Liver (tissue), 8 donors: ENCODE measurements at regions not wholly inside any gene's neighbourhood (a gene's known extent, or its start where the extent isn't known, plus 50 kb on each side); places are given as distances from the start of the nearest gene placed in this dataset.
"Not testable (repeated sequence)": the region's sequence is repeated elsewhere in the genome, so short reads cannot be mapped to it uniquely, and the experiment has no call there.

Source experiments
- DNase-seq: peaks from one replicate; pipeline ENCODE4 v3.0.0-alpha.2; 2017; ENCODE audit warnings: low spot score
- H3K27ac ChIP-seq, 2 donors: one replicate each; pipeline ENCODE4 v1.7.0; 2013; ENCODE audit warnings: inconsistent platforms in 2 of 2, low read length in 2 of 2, control low read depth in 1 of 2, low read depth in 1 of 2, mild to moderate bottlenecking in 1 of 2
- H3K27me3 ChIP-seq, 4 donors: one replicate each; pipeline versions ENCODE4 v1.6.1 to v1.7.0; 2013; ENCODE audit warnings: low read length in 3 of 4, inconsistent platforms in 1 of 4, mild to moderate bottlenecking in 1 of 4, moderate library complexity in 1 of 4; ENCODE audit not compliant: control insufficient read depth in 4 of 4, insufficient read depth in 4 of 4
- H3K36me3 ChIP-seq, 4 donors: one replicate each; pipeline versions ENCODE4 v1.6.1 to v1.7.0; 2013; ENCODE audit warnings: low read length in 3 of 4, mild to moderate bottlenecking in 3 of 4, low read depth in 1 of 4, moderate library complexity in 1 of 4; ENCODE audit not compliant: control insufficient read depth in 4 of 4, insufficient read depth in 3 of 4
- H3K4me1 ChIP-seq, 4 donors: one replicate each; pipeline versions ENCODE4 v1.6.1 to v1.7.0; 2013; ENCODE audit warnings: low read length in 3 of 4, mild to moderate bottlenecking in 3 of 4, moderate library complexity in 1 of 4; ENCODE audit not compliant: control insufficient read depth in 4 of 4, insufficient read depth in 4 of 4
- H3K4me3 ChIP-seq, 3 donors: one replicate each; pipeline versions ENCODE4 v1.6.1 to v1.7.0; 2013; ENCODE audit warnings: low read length in 3 of 3, control low read depth in 1 of 3, low read depth in 1 of 3, mild to moderate bottlenecking in 1 of 3
- H3K9ac ChIP-seq, 2 donors: one replicate each; pipeline ENCODE4 v1.7.0; 2013; ENCODE audit warnings: low read length in 2 of 2, mild to moderate bottlenecking in 2 of 2, moderate library complexity in 2 of 2, control low read depth in 1 of 2, low read depth in 1 of 2
- H3K9me3 ChIP-seq, 4 donors: one replicate each; pipeline versions ENCODE4 v1.6.1 to v1.7.0; 2013; ENCODE audit warnings: low read length in 3 of 4; ENCODE audit not compliant: control insufficient read depth in 4 of 4
- ATF3 ChIP-seq: IDR thresholded peaks from 2 replicates; pipeline ENCODE4 v1.6.1; 2016; ENCODE audit warnings: antibody characterized with exemption
- CTCF ChIP-seq: fragments of 150-350 bp; IDR thresholded peaks from 2 replicates; pipeline ENCODE4 v1.5.1; 2017; ENCODE audit warnings: improper control_type of control experiment, low read depth, low read length; ENCODE audit not compliant: missing input control
- EGR1 ChIP-seq, 2 donors: IDR thresholded peaks; 2 replicates each; pipeline ENCODE4 v1.6.1; 2016 to 2018; ENCODE audit warnings: antibody characterized with exemption in 2 of 2, low read depth in 2 of 2
- FOXA1 ChIP-seq: IDR thresholded peaks from 2 replicates; pipeline ENCODE4 v1.6.1; 2016; ENCODE audit warnings: antibody characterized with exemption
- FOXA2 ChIP-seq: IDR thresholded peaks from 2 replicates; pipeline ENCODE4 v1.6.1; 2016; ENCODE audit warnings: antibody characterized with exemption
- GABPA ChIP-seq, 2 donors: IDR thresholded peaks in 1 of 2; conservative IDR thresholded peaks in 1 of 2; 2 replicates each; pipeline ENCODE4 v1.6.1; 2016; ENCODE audit warnings: antibody characterized with exemption in 2 of 2, mild to moderate bottlenecking in 1 of 2, moderate library complexity in 1 of 2
- HNF4A ChIP-seq, 2 donors: conservative IDR thresholded peaks; 2 replicates each; pipeline ENCODE4 v1.6.1; 2016; ENCODE audit warnings: antibody characterized with exemption in 2 of 2, mild to moderate bottlenecking in 2 of 2
- HNF4G ChIP-seq: IDR thresholded peaks from 2 replicates; pipeline ENCODE4 v1.6.1; 2016; ENCODE audit warnings: antibody characterized with exemption
- JUND ChIP-seq, 2 donors: IDR thresholded peaks; 2 replicates each; pipeline ENCODE4 v1.6.1; 2016; ENCODE audit warnings: antibody characterized with exemption in 2 of 2
- MAX ChIP-seq: IDR thresholded peaks from 2 replicates; pipeline ENCODE4 v1.6.1; 2016; ENCODE audit warnings: antibody characterized with exemption
- NR2F2 ChIP-seq: IDR thresholded peaks from 2 replicates; pipeline ENCODE4 v1.6.1; 2016; ENCODE audit warnings: antibody characterized with exemption
- RAD21 ChIP-seq, 2 donors: IDR thresholded peaks; 2 replicates each; pipeline ENCODE4 v1.6.1; 2016; ENCODE audit warnings: antibody characterized with exemption in 2 of 2, mild to moderate bottlenecking in 2 of 2
- SP1 ChIP-seq: IDR thresholded peaks from 2 replicates; pipeline ENCODE4 v1.6.1; 2018; ENCODE audit warnings: antibody characterized with exemption, mild to moderate bottlenecking
- TAF1 ChIP-seq: conservative IDR thresholded peaks from 2 replicates; pipeline ENCODE4 v1.6.1; 2016; ENCODE audit warnings: antibody characterized with exemption, mild to moderate bottlenecking
- YY1 ChIP-seq: IDR thresholded peaks from 2 replicates; pipeline ENCODE4 v1.6.1; 2016; ENCODE audit warnings: antibody characterized with exemption, mild to moderate bottlenecking
- ZBTB33 ChIP-seq: IDR thresholded peaks from 2 replicates; pipeline ENCODE4 v1.6.1; 2016; ENCODE audit warnings: antibody characterized with exemption
- WGBS: extraction: QIAGEN DNeasy Blood & Tissue Kit; methylation state at CpG from one replicate; pipeline ENCODE4 v1.1.7; 2013; 5-methylcytosine and 5-hydroxymethylcytosine counted together
- TF ChIP-seq, protein P1 (sequence below): IDR thresholded peaks from 2 replicates; pipeline ENCODE4 v1.6.1; 2016; ENCODE audit warnings: antibody characterized with exemption, mild to moderate bottlenecking
- donor health status: healthy.
- donor health status: healthy.
- donor health status: healthy.
- donor health status: healthy.
- donor health status: healthy.

GRCh38 chr13:18643644-18644172 lies 537.9 kb downstream of the TUBA3C start:
- not testable (repeated sequence) for H3K9me3 ChIP-seq, H3K36me3 ChIP-seq, H3K27ac ChIP-seq, H3K4me3 ChIP-seq, H3K4me1 ChIP-seq, DNase-seq, H3K9ac ChIP-seq, H3K27me3 ChIP-seq
- TF ChIP-seq RAD21 (IDR thresholded peaks at IDR 0.05): peak; percentile 34 to 42
- peak; percentile 28 for TF ChIP-seq CTCF
- 26% methylated on average over 7 of the region's 8 CpGs for WGBS

DNA sequence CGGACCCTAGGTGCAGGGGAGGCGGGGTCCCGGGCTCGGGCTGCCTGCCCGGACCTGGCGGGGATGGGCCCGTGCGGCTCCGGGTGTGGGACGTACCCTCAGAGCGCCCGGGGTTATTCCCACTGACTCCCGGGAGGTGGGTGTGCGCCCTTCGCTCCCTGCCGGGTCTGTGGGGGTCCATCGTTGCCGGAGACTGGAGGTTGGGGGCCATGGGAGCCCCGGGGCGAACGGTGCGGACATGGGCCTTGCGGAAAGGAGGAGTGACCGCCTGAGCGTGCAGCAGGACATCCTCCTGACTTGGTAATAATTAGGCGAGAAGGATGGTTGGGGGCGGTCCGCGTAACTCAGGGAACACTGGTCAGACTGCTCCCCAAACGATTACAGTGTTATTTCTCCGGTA lies 552.7 kb downstream of the TUBA3C start:
- 52% methylated on average over 24 of the region's 31 CpGs for WGBS
- H3K9me3 ChIP-seq, H3K27me3 ChIP-seq, H3K9ac ChIP-seq, DNase-seq, H3K27ac ChIP-seq, H3K4me1 ChIP-seq, H3K36me3 ChIP-seq: not testable (repeated sequence)
- peak overlapping the region in 1 of 3 donors; percentile 30 for H3K4me3 ChIP-seq

DNA sequence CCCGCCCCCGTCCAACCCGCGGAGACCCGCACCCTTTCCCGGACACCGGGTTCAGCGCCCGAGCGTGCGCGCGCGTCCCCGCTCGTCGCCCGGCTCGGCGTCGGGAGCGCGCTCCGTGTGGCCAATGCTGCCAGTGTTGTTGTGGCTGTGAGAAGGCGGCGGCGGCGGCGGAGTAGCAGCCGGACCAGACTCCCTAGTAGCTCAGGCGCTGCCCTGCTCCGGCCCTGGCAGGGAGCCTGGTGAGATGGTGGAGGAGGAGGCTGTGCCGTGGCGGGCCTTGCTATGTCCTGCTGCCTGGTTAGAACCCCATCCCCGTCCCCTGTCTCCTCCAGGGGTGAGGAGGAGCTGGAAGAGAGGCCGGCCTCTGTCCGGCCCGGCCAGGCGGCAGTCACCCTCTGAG lies 553.2 kb downstream of the TUBA3C start:
- Histone ChIP-seq H3K4me1 (no peaks in the 10 kb centered on the region), H3K9ac (no peak overlapping the region), H3K9me3 (no peaks in the 10 kb centered on the region), H3K27ac (no peak overlapping the region), H3K27me3 (no peaks in the 10 kb centered on the region), H3K36me3 (no peaks in the 10 kb centered on the region), H3K4me3 (peak overlapping the region in 1 of 3 donors; percentile 30)
- TF ChIP-seq SP1 (no peak), FOXA1 (no peak), FOXA2 (no peak), MAX (no peak), JUND (IDR thresholded peaks at IDR 0.05) (no peak), YY1 (no peak), GABPA (IDR thresholded peaks at IDR 0.05 in 1 of 2, conservative IDR thresholded peaks at IDR 0.05 in 1 of 2) (no peak), ZBTB33 (no peak), RAD21 (IDR thresholded peaks at IDR 0.05) (no peak), TAF1 (no peak), EGR1 (IDR thresholded peaks at IDR 0.05; ENCODE audit: low read depth in 2 of 2) (no peak), ATF3 (no peak), CTCF (no peak), NR2F2 (no peak), HNF4G (no peak), HNF4A (conservative IDR thresholded peaks at IDR 0.05) (no peak)
- TF ChIP-seq, protein P1, sequence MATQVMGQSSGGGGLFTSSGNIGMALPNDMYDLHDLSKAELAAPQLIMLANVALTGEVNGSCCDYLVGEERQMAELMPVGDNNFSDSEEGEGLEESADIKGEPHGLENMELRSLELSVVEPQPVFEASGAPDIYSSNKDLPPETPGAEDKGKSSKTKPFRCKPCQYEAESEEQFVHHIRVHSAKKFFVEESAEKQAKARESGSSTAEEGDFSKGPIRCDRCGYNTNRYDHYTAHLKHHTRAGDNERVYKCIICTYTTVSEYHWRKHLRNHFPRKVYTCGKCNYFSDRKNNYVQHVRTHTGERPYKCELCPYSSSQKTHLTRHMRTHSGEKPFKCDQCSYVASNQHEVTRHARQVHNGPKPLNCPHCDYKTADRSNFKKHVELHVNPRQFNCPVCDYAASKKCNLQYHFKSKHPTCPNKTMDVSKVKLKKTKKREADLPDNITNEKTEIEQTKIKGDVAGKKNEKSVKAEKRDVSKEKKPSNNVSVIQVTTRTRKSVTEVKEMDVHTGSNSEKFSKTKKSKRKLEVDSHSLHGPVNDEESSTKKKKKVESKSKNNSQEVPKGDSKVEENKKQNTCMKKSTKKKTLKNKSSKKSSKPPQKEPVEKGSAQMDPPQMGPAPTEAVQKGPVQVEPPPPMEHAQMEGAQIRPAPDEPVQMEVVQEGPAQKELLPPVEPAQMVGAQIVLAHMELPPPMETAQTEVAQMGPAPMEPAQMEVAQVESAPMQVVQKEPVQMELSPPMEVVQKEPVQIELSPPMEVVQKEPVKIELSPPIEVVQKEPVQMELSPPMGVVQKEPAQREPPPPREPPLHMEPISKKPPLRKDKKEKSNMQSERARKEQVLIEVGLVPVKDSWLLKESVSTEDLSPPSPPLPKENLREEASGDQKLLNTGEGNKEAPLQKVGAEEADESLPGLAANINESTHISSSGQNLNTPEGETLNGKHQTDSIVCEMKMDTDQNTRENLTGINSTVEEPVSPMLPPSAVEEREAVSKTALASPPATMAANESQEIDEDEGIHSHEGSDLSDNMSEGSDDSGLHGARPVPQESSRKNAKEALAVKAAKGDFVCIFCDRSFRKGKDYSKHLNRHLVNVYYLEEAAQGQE: no peak
- no peak for DNase-seq
- 34% methylated on average over 39 of the region's 39 CpGs for WGBS
